Stomach (tissue), 8 donors: ENCODE measurements at regions not wholly inside any gene's neighbourhood (a gene's known extent, or its start where the extent isn't known, plus 50 kb on each side); places are given as distances from the start of the nearest gene placed in this dataset.

Experiments
- DNase-seq, 2 donors: peaks; one replicate each; pipeline versions ENCODE4 v3.0.0 to v3.0.0-alpha.2; 2013 to 2019
- H3K27ac ChIP-seq, 5 donors: fragments of 200-600 bp in 4 of 5; sonication (generic) in 4 of 5; one replicate each; pipeline ENCODE4 v1.5.1; 2013 to 2019; ENCODE audit warnings: mild to moderate bottlenecking in 1 of 5, moderate library complexity in 1 of 5
- H3K27me3 ChIP-seq, 3 donors: fragments of 200-600 bp; sonication (generic); one replicate each; pipeline ENCODE4 v1.5.1; 2017 to 2019; ENCODE audit warnings: mixed run types in 1 of 3
- H3K36me3 ChIP-seq, 4 donors: fragments of 200-600 bp; sonication (generic); 1 replicate in 3 of 4; 2 replicates in 1 of 4; pipeline ENCODE4 v1.5.1; 2016 to 2019
- H3K4me1 ChIP-seq, 4 donors: fragments of 200-600 bp; sonication (generic); one replicate each; pipeline ENCODE4 v1.5.1; 2016 to 2019
- H3K4me3 ChIP-seq, 4 donors: fragments of 200-600 bp; sonication (generic) in 3 of 4; one replicate each; pipeline ENCODE4 v1.5.1; 2016 to 2019; ENCODE audit warnings: mild to moderate bottlenecking in 1 of 4
- H3K9me3 ChIP-seq, 4 donors: fragments of 200-600 bp; sonication (generic); one replicate each; pipeline ENCODE4 v1.5.1; 2016 to 2019
- CTCF ChIP-seq, 7 experiments: fragments of 450-650 bp in 4 of 7; fragments of 200-600 bp in 3 of 7; sonication (generic) in 3 of 7; IDR thresholded peaks; one replicate each; pipeline ENCODE4 v1.5.1; 2016 to 2019; ENCODE audit warnings: antibody characterized with exemption in 7 of 7, control low read depth in 2 of 7, mild to moderate bottlenecking in 1 of 7
- EP300 ChIP-seq: sonication (generic); formaldehyde crosslinking; IDR thresholded peaks from one replicate; pipeline ENCODE4 v1.6.1; 2017; ENCODE audit warnings: antibody characterized with exemption
- POLR2A ChIP-seq, 4 donors: fragments of 450-650 bp; IDR thresholded peaks; one replicate each; pipeline ENCODE4 v1.6.1; 2016; ENCODE audit warnings: antibody characterized with exemption in 4 of 4, control low read depth in 2 of 4, mild to moderate bottlenecking in 1 of 4, moderate library complexity in 1 of 4
- POLR2AphosphoS5 ChIP-seq, 3 donors: sonication (generic); formaldehyde crosslinking; IDR thresholded peaks; one replicate each; pipeline ENCODE4 v1.6.1; 2016; ENCODE audit warnings: antibody characterized with exemption in 3 of 3
- WGBS, 5 donors: extraction: QIAGEN DNeasy Blood & Tissue Kit in 3 of 5; methylation state at CpG; one replicate each; pipeline versions ENCODE4 v1.1.5 to v1.1.7; 2013 to 2018; 5-methylcytosine and 5-hydroxymethylcytosine counted together
- intact Hi-C: fragments of 100-400 bp; cut with DNase I; formaldehyde crosslinking; loops from one replicate; pipeline ENCODE4 v1.15.1; 2023; ENCODE audit warnings: low total_unique reads
- donor health status: healthy with polysubstance abuse.
- donor health status: Bipolar disorder and iron deficiency.
- donor health status: healthy.

- no peak for TF ChIP-seq EP300
- TF ChIP-seq CTCF (IDR thresholded peaks at IDR 0.05): no peak
- TF ChIP-seq POLR2A (IDR thresholded peaks at IDR 0.05): no peak
- TF ChIP-seq POLR2AphosphoS5 (IDR thresholded peaks at IDR 0.05): no peak
- H3K36me3 ChIP-seq: no peaks in the 10 kb centered on the region
- H3K4me1 ChIP-seq: no peaks in the 10 kb centered on the region
- H3K27ac ChIP-seq: no peak overlapping the region
- H3K4me3 ChIP-seq: no peak overlapping the region
- intact Hi-C loops: no loop called here
- H3K9me3 ChIP-seq: no peaks in the 10 kb centered on the region
- DNase-seq: no peak
- H3K27me3 ChIP-seq: no peaks in the 10 kb centered on the region
- 22 to 66% (median 55%) methylated on average over 1 of the region's 1 CpG for WGBS, 5 donors
Measured at GRCh38 chr7:109532262-109532992, 962.8 kb downstream of the DNAJB9 start.

- Histone ChIP-seq H3K9me3 (no peaks in the 10 kb centered on the region), H3K27me3 (no peaks in the 10 kb centered on the region), H3K36me3 (no peaks in the 10 kb centered on the region), H3K27ac (no peak overlapping the region), H3K4me3 (no peak overlapping the region), H3K4me1 (no peaks in the 10 kb centered on the region)
- intact Hi-C loops: no loop called here
- no peak for DNase-seq
- 46 to 57% (median 55%) methylated on average over 3 of the region's 3 CpGs for WGBS, 5 donors
- TF ChIP-seq CTCF (IDR thresholded peaks at IDR 0.05): no peak
- TF ChIP-seq POLR2AphosphoS5 (IDR thresholded peaks at IDR 0.05): no peak
- TF ChIP-seq POLR2A (IDR thresholded peaks at IDR 0.05): no peak
- TF ChIP-seq EP300: no peak
Measured at GRCh38 chr7:109545686-109546085, 976.0 kb downstream of the DNAJB9 start.

- Histone ChIP-seq H3K4me1 (no peaks in the 10 kb centered on the region), H3K27ac (no peak overlapping the region), H3K36me3 (no peaks in the 10 kb centered on the region), H3K27me3 (no peaks in the 10 kb centered on the region), H3K4me3 (no peak overlapping the region), H3K9me3 (peaks cover 0 to 13% (median 1%) of the 10 kb centered on the region in 4 donors)
- peak in 1 of 2 donors; percentile 30 for DNase-seq
- intact Hi-C loops: no loop called here
- TF ChIP-seq CTCF (IDR thresholded peaks at IDR 0.05) (no peak), POLR2A (IDR thresholded peaks at IDR 0.05) (no peak), EP300 (no peak), POLR2AphosphoS5 (IDR thresholded peaks at IDR 0.05) (no peak)
- 47 to 64% (median 62%) methylated on average over 7 of the region's 7 CpGs for WGBS, 5 donors
Measured at GRCh38 chr7:109549471-109550193, 980.0 kb downstream of the DNAJB9 start.

- Histone ChIP-seq H3K27me3 (no peaks in the 10 kb centered on the region), H3K27ac (no peak overlapping the region), H3K4me3 (no peak overlapping the region), H3K4me1 (no peaks in the 10 kb centered on the region), H3K9me3 (peaks cover 0 to 22% (median 8%) of the 10 kb centered on the region in 4 donors), H3K36me3 (no peaks in the 10 kb centered on the region)
- no peak for DNase-seq
- WGBS, 5 donors: 94 to 100% (median 98%) methylated on average over 2 of the region's 2 CpGs
- intact Hi-C loops: no loop called here
- no peak for TF ChIP-seq CTCF (IDR thresholded peaks at IDR 0.05)
- TF ChIP-seq POLR2AphosphoS5 (IDR thresholded peaks at IDR 0.05): no peak
- no peak for TF ChIP-seq POLR2A (IDR thresholded peaks at IDR 0.05)
- no peak for TF ChIP-seq EP300
Measured at GRCh38 chr7:109552017-109552416, 982.3 kb downstream of the DNAJB9 start.
